Fibroblast of villous mesenchyme (primary cell): ENCODE measurements at regions not wholly inside any gene's neighbourhood (a gene's known extent, or its start where the extent isn't known, plus 50 kb on each side); places are given as distances from the start of the nearest gene placed in this dataset.

Experiments
- DNase-seq: peaks from one replicate; pipeline ENCODE4 v3.0.0-alpha.2; 2010; ENCODE audit warnings: low read depth
- H3K4me3 ChIP-seq: 2 replicates; pipeline ENCODE4 v1.5.1; 2011; ENCODE audit warnings: low read depth, mild to moderate bottlenecking, low read length
- TF ChIP-seq, protein P1 (sequence below): IDR thresholded peaks from 2 replicates; pipeline ENCODE4 v1.5.1; 2012; ENCODE audit warnings: low read depth, mild to moderate bottlenecking, low read length; ENCODE audit not compliant: insufficient read depth

DNA sequence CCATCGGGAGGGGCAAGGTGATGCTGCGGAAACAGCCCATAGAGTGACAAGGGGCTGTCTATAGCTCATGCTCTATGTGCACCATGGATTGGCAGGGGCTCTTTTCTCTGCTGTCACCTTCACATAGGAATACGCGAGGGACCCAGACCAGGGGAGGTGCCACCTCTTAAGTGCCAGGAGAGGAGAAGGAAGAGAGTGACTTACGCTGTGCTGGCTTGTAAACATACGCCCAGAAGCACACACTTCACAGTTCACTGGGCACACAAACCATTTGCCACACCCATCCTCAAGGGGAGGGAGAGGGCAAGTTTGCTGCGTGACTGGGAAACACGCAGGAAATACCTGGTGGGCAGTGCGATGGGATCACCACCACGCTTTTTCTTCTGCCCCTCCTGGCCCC lies 65.1 kb upstream of the GPR45 start:
- no peak overlapping the region for H3K4me3 ChIP-seq
- DNase-seq = no peak
- TF ChIP-seq, protein P1, sequence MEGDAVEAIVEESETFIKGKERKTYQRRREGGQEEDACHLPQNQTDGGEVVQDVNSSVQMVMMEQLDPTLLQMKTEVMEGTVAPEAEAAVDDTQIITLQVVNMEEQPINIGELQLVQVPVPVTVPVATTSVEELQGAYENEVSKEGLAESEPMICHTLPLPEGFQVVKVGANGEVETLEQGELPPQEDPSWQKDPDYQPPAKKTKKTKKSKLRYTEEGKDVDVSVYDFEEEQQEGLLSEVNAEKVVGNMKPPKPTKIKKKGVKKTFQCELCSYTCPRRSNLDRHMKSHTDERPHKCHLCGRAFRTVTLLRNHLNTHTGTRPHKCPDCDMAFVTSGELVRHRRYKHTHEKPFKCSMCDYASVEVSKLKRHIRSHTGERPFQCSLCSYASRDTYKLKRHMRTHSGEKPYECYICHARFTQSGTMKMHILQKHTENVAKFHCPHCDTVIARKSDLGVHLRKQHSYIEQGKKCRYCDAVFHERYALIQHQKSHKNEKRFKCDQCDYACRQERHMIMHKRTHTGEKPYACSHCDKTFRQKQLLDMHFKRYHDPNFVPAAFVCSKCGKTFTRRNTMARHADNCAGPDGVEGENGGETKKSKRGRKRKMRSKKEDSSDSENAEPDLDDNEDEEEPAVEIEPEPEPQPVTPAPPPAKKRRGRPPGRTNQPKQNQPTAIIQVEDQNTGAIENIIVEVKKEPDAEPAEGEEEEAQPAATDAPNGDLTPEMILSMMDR = no peak

DNA sequence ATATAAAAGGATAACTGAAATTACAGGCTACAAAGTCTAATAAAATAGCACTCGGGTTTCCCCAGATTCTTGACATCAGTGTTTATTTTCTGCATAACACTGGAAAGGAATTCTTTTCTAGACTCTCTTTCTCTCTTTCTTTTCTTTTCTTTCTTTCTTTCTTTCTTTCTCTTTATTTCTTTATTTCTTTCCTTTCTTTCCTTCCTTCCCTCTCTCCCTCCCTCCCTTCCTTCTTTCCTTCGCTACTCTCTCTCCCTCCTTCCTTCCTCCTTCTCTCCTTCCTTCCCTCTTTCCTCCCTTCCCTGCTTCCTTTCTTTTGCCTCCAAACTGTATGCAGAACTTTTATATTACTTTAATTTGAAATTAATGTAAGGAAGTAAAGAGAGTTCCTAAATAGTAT lies 64.5 kb upstream of the GPR45 start:
- no peak overlapping the region for H3K4me3 ChIP-seq
- TF ChIP-seq, protein P1 = no peak

DNA sequence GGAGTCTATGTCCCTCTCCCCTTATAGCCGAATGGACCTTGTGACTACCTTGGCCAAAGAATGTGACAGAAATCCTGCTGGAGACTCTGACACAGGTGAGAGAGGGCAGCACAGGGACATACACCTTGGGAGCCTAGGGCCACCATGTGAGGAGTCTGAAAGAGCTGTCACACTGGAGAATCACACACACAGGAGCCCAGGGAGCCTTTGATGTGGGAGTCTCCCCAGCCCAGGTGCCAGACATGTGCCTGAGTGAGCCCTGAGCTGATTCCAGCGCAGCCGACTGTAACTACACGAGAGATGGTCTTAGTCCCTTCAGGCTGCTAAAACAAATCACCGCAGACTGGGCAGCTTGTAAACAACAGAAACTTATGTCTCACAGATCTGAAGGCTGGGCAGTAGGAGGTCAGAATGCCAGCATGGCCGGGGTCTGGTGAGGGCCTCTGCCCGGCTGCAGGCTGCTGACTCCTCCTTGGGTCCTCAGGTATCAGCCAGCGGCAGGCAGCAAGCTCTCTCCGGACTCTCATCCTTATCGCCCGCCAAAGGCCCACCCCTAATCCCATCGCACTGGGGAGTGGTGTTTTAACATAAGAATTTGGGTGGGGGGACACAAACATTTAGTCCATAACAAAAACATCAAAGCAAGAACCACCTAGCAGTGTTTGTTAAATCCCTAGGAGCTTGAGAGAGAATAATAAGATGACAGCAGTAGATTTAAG lies 63.8 kb upstream of the GPR45 start:
- TF ChIP-seq, protein P1 = no peak

More for the DNA sequence above, 64.5 kb upstream of the GPR45 start:
- DNase-seq = no peak

DNA sequence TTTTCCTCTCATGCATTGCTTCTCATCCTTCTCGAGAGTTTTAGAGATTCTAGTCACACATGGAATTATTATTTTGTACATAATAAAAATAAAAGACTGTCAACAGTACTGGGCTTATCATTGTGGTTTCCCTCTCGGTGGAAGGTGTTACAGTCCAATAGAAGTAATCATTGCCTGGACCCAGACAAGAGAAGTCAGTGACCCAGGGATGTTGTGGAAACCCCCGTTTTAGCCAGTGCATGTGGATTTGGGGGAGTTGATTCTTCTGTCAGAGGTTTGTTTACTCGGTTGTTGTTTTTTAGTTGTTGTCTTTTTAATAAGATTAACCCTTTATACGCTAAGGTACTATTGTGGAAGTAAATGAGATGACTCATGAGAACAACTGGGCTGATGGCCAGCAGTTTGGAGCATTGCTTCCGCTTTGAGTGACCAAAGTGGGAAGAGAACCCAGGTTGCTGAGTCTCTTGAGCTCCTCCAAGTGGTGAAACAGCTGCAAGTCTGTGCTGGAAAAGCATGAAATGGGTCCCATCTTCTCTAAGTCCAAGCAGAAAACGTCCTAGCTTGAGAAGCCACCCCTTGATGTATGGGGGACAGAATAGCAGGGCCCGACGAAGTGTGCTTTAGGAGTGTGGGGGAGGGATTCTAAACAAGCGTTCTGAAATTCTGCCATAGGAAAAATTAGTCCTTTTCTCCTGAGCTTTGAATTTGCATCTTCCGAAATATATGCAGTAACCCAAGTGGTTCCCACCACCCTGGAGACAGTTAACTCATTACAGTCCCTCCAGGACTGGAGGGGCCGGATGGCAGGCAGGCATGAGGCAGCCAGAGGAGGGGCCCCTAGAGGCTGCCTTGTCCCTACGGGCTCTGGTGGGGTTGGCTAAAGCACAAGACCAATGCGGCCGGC lies 61.8 kb upstream of the GPR45 start:
- TF ChIP-seq, protein P1 = peak; percentile 62
- peak; percentile 72 for DNase-seq

More for the DNA sequence above, 63.8 kb upstream of the GPR45 start:
- no peak for DNase-seq
- H3K4me3 ChIP-seq = no peak overlapping the region

DNA sequence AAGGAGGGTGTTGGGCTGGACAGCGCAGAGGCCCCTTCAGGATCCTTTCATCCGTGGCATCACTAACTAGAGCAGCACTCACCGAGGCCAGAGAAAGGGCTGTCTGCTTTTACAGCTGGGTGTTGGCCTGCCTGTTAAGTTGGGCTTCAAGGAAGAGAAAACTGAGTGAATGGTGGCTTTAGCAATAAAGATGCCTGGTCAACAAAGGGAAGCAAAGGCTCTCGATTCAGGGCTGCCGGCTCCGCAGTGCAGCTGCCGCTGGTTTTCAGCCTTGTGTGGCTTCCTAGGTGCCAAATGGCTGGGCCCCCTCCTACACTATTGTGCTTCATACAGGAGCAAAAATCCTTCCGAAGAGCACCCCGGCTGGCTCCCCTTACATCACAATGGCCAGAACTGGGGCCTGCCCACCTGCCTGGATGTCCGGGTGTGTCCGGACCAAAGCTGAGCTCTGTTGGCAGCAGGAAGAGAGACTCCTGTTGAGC lies 61.0 kb upstream of the GPR45 start:
- TF ChIP-seq, protein P1 = no peak
- no peak overlapping the region for H3K4me3 ChIP-seq
- DNase-seq = no peak

More for the DNA sequence above, 61.8 kb upstream of the GPR45 start:
- H3K4me3 ChIP-seq = no peak overlapping the region

DNA sequence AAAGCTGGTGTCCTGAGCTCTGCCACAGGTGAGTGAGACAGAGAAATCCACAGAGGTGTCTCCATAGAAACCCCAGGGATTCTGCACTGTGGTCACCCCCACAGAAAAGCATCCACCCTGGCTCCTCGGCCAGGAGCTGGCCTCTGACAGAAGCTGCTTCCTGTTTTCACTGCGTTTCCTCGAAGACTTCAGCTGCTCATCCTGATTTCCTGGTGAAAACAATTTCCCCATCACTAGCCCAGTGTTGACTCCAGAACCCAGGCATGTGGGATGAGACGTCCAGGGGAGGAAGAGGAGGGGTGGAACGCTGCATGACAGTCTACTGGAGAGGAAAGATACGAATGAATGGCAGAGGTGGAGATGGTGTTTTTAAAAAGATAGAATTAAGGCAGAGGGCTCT lies 60.3 kb upstream of the GPR45 start:
- TF ChIP-seq, protein P1 = no peak
- no peak overlapping the region for H3K4me3 ChIP-seq

More for the DNA sequence above, 60.3 kb upstream of the GPR45 start:
- DNase-seq = no peak
